Upper lobe of left lung (tissue), 6 donors: ENCODE measurements at regions not wholly inside any gene's neighbourhood (a gene's known extent, or its start where the extent isn't known, plus 50 kb on each side); places are given as distances from the start of the nearest gene placed in this dataset.

Source experiments
- ATAC-seq, 2 donors: fragments of 200-7000 bp; cut with Tn5 transposase; one replicate each; pipeline ENCODE4 v1.9.1; 2022; ENCODE audit warnings: mild to moderate bottlenecking in 2 of 2, moderate library complexity in 2 of 2; ENCODE audit not compliant: low FRiP score in 2 of 2
- DNase-seq, 2 donors: peaks; one replicate each; pipeline ENCODE4 v3.0.0-alpha.2; 2019 to 2020
- H3K27ac ChIP-seq, 4 donors: fragments of 200-600 bp; sonication (generic); one replicate each; pipeline ENCODE4 v1.5.1; 2016 to 2019
- H3K27me3 ChIP-seq, 4 donors: fragments of 200-600 bp; sonication (generic); one replicate each; pipeline ENCODE4 v1.5.1; 2017 to 2019
- H3K36me3 ChIP-seq, 4 donors: fragments of 200-600 bp; sonication (generic); one replicate each; pipeline ENCODE4 v1.5.1; 2016 to 2019
- H3K4me1 ChIP-seq, 4 donors: fragments of 200-600 bp; sonication (generic); one replicate each; pipeline ENCODE4 v1.5.1; 2018 to 2019
- H3K4me3 ChIP-seq, 4 donors: fragments of 200-600 bp; sonication (generic); one replicate each; pipeline ENCODE4 v1.5.1; 2017 to 2019; ENCODE audit warnings: mild to moderate bottlenecking in 2 of 4, moderate library complexity in 1 of 4
- H3K9me3 ChIP-seq, 4 donors: fragments of 200-600 bp; sonication (generic); one replicate each; pipeline ENCODE4 v1.5.1; 2018 to 2019
- EP300 ChIP-seq, 4 donors: sonication (generic); formaldehyde crosslinking; IDR thresholded peaks; one replicate each; pipeline ENCODE4 v1.5.1; 2017; ENCODE audit warnings: antibody characterized with exemption in 4 of 4, control low read depth in 2 of 4
- POLR2A ChIP-seq, 4 donors: fragments of 450-650 bp; IDR thresholded peaks; one replicate each; pipeline ENCODE4 v1.5.1; 2016 to 2017; ENCODE audit warnings: antibody characterized with exemption in 4 of 4, mild to moderate bottlenecking in 2 of 4
- POLR2AphosphoS5 ChIP-seq, 2 donors: sonication (generic); formaldehyde crosslinking; IDR thresholded peaks; one replicate each; pipeline ENCODE4 v1.5.1; 2017; ENCODE audit warnings: antibody characterized with exemption in 2 of 2
- WGBS, 2 donors: methylation state at CpG; one replicate each; pipeline ENCODE4 v1.1.5; 2017 to 2018; 5-methylcytosine and 5-hydroxymethylcytosine counted together
- TF ChIP-seq, protein P1 (sequence below), 6 experiments: fragments of 450-650 bp in 4 of 6; fragments of 200-600 bp in 2 of 6; sonication (generic) in 2 of 6; IDR thresholded peaks; one replicate each; pipeline ENCODE4 v1.5.1; 2016 to 2019; ENCODE audit warnings: antibody characterized with exemption in 6 of 6
- donor health status: DM: no; HTN: no; CAD: no; lungs with moderate emphysema.
- donor health status: DM: no; HTN: yes; CAD: no; lungs with severe emphysema.

DNA sequence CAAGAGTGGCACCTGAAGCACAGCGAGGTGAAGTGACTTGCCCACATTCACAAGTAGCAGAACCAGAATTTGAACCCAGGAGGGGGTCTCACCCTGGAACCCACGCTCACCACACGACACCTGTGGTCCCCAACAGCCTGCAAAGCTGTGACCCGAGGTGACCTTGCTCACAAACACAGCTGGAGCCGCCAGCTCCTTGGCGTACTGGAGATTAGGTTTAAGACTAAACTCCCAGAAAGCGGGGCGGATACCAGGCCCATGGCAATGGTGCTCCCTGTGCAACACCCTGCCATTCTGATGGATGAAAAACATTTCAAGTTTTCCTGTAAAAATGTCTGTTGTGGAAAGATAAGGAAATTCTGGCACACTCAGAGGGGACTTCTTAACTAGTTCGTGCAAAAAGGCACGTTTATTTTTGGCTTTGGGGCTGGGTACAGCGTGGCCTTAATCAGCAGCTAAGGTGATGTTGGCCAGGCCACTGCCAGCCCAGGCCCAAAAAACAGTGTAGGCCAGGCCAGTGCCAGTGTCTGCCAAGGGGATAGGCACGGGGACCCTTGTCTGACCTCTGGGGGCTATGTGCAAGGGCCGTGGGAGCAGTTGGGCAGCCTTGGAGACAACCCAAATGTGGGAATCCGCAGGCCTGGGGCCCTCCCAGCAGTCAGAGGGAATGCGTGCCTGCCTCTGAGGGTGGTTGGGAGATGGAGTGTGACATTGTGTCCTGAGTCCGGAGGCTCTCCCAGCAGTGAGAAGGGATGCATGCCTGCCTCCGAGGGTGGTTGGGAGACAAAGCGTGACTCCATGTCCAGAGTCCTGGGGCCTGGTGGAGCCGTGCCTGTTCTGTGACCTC lies 185.0 kb upstream of the HS6ST1 start:
- ATAC-seq (peak in 1 of 2 donors; percentile 3), DNase-seq (peak in 1 of 2 donors; percentile 14)
- Histone ChIP-seq H3K4me3 (no peak overlapping the region), H3K4me1 (no peaks in the 10 kb centered on the region), H3K9me3 (no peaks in the 10 kb centered on the region), H3K27me3 (no peaks in the 10 kb centered on the region), H3K36me3 (no peaks in the 10 kb centered on the region), H3K27ac (no peak overlapping the region)
- 55 to 80% methylated on average over 6 to 19 of the region's 19 CpGs for WGBS, 2 donors
- TF ChIP-seq, protein P1, sequence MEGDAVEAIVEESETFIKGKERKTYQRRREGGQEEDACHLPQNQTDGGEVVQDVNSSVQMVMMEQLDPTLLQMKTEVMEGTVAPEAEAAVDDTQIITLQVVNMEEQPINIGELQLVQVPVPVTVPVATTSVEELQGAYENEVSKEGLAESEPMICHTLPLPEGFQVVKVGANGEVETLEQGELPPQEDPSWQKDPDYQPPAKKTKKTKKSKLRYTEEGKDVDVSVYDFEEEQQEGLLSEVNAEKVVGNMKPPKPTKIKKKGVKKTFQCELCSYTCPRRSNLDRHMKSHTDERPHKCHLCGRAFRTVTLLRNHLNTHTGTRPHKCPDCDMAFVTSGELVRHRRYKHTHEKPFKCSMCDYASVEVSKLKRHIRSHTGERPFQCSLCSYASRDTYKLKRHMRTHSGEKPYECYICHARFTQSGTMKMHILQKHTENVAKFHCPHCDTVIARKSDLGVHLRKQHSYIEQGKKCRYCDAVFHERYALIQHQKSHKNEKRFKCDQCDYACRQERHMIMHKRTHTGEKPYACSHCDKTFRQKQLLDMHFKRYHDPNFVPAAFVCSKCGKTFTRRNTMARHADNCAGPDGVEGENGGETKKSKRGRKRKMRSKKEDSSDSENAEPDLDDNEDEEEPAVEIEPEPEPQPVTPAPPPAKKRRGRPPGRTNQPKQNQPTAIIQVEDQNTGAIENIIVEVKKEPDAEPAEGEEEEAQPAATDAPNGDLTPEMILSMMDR (IDR thresholded peaks at IDR 0.05) = no peak
- TF ChIP-seq POLR2A (IDR thresholded peaks at IDR 0.05) = no peak

DNA sequence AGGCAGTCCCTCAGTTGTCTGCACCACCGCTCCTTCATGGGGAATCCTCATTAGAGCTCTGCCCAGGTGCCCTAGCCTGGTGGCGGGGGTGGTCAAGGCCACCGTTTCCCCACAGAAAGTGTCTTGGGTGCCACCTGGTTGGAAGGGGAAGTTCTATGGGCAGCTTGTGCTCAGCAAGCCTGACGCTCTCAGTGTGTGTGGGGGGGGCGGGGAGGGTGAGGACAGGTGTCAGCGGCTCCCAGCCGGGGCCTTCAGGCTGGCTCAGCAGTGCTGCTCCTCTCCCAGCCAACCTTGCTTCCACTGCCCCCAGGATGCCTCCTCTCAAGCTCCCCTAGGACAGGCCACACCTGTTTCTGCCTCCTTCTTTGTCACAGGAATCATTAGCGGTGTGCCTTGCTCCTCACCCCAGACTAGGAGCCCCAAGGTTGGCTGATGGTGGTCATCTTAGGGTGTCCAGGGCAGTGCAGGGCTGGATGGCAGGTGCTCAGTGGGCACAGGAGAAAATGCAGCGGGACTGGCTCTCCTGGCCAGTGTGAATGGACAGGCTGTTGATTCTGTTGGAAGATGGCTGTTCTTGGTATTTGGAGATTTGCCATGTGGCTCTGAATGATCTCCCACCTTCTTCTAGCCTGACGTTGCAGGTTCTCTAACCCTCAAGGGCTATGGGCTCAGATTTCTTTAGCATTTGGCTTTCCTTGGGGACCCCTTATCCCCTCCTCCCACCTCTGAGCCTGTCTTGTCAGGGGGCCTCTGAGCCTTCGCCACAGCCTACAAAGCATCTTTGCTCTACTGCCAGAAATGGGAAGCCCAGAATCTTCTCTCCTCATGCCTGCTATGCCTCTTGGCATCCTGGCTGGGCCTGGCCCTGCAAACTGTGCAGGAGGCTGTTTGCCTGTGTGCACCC lies 185.8 kb upstream of the HS6ST1 start:
- no peak for TF ChIP-seq POLR2A (IDR thresholded peaks at IDR 0.05)
- TF ChIP-seq, protein P1 (IDR thresholded peaks at IDR 0.05) = no peak
- TF ChIP-seq POLR2AphosphoS5 (IDR thresholded peaks at IDR 0.05) = no peak
- no peak for TF ChIP-seq EP300 (IDR thresholded peaks at IDR 0.05)
- Histone ChIP-seq H3K27ac (no peak overlapping the region), H3K9me3 (no peaks in the 10 kb centered on the region), H3K27me3 (no peaks in the 10 kb centered on the region), H3K4me3 (no peak overlapping the region), H3K36me3 (no peaks in the 10 kb centered on the region), H3K4me1 (no peaks in the 10 kb centered on the region)
- peak in 1 of 2 donors; percentile 10 for DNase-seq
- 78 to 97% methylated on average over 4 to 11 of the region's 11 CpGs for WGBS, 2 donors
- peak in 1 of 2 donors; percentile 3 for ATAC-seq

DNA sequence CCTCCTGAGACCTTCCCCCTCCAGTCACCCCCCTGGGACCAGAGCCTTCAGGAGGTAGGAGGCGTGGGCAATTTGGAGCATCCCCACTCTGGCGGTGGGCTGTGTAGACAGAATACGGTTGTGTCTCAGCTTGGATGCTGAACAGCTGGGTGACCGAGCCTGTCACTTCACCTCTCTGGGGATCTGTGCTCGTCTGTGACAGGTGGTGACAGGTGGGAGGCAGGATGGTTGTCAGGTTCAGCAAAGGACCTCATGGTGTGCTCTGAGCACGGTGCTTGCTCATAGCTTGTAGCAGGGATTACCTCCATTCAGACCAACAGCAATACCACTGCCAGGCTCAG lies 186.5 kb upstream of the HS6ST1 start:
- TF ChIP-seq, protein P1 (IDR thresholded peaks at IDR 0.05) = no peak
- TF ChIP-seq POLR2A (IDR thresholded peaks at IDR 0.05) (no peak), EP300 (IDR thresholded peaks at IDR 0.05) (no peak), POLR2AphosphoS5 (IDR thresholded peaks at IDR 0.05) (no peak)
- H3K9me3 ChIP-seq = no peaks in the 10 kb centered on the region
- no peak for ATAC-seq
- no peak overlapping the region for H3K27ac ChIP-seq
- 47 to 82% methylated on average over 3 to 6 of the region's 6 CpGs for WGBS, 2 donors
- H3K27me3 ChIP-seq = no peaks in the 10 kb centered on the region
- H3K4me1 ChIP-seq = no peaks in the 10 kb centered on the region
- H3K4me3 ChIP-seq = no peak overlapping the region
- no peaks in the 10 kb centered on the region for H3K36me3 ChIP-seq
- peak in 1 of 2 donors; percentile 8 for DNase-seq

DNA sequence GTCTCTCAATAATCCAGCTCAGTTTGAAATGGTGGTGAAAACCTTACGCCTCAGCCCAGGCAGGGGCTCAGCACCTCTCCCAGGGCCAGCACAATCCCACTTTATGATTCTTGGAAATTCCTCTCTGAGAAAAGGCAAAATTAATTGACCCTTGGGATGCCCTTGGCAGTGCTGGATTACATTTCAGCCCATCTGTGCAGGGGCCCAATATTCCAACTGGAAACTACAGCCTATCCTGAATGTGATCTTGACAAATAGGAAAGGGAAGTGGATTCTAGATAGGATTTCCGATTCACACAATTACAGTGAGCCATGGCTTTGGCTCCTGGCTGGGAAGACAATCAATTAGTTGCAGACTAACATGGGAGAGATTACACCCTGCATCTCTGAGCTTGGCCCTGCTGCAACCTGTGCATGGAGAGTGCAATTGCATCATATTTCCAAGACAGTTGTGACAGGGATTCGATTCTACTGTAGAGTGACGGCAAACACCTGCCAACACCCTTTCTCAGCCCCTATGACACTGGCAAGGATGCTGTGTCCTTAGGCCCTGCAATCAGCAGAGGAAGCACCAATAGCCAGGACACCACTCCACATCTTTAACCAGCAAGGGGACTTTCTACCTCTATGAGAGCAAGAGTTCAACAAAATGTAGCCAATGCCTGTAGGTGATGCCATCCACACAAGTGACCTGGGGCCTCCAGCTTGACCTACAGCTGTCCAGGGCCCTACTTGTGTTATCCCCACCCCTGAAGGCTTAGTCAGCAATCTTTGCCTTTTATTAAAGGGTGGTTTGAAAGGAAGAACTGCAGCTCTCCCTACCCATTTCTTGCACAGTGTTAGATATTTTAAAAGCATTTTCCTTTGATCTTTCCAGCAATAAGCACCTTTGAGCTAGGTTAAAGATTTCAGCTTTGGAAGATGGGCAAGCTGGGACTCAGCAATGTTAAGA lies 187.2 kb upstream of the HS6ST1 start:
- 73 to 83% methylated on average over 4 of the region's 4 CpGs for WGBS, 2 donors
- Histone ChIP-seq H3K36me3 (no peaks in the 10 kb centered on the region), H3K27me3 (no peaks in the 10 kb centered on the region), H3K9me3 (no peaks in the 10 kb centered on the region), H3K4me3 (no peak overlapping the region), H3K4me1 (peaks cover 0 to under 1% (median 0%) of the 10 kb centered on the region in 4 donors), H3K27ac (no peak overlapping the region)
- ATAC-seq = no peak
- DNase-seq = peak in 1 of 2 donors; percentile 10
- TF ChIP-seq POLR2AphosphoS5 (IDR thresholded peaks at IDR 0.05) (no peak), POLR2A (IDR thresholded peaks at IDR 0.05) (no peak), EP300 (IDR thresholded peaks at IDR 0.05) (no peak)
- TF ChIP-seq, protein P1 (IDR thresholded peaks at IDR 0.05) = no peak
